Lung microvascular endothelial cell (primary cell): ENCODE measurements at regions not wholly inside any gene's neighbourhood (a gene's known extent, or its start where the extent isn't known, plus 50 kb on each side); places are given as distances from the start of the nearest gene placed in this dataset.
"Not testable (repeated sequence)": the region's sequence is repeated elsewhere in the genome, so short reads cannot be mapped to it uniquely, and the experiment has no call there.

Source experiments
- DNase-seq, 2 donors: peaks; one replicate each; pipeline versions ENCODE4 v3.0.0 to v3.0.0-alpha.2; 2010; ENCODE audit warnings: low read depth in 2 of 2

- DNase-seq, result no peak
Measured at GRCh38 chr1:185474440-185475149, 157.6 kb upstream of the IVNS1ABP start.

GRCh38 chr1:185473186-185473585 is 156.1 kb upstream of the IVNS1ABP start:
- DNase-seq, result no peak

- DNase-seq, result no peak
Measured at GRCh38 chr1:185468626-185469025, 151.6 kb upstream of the IVNS1ABP start.

GRCh38 chr1:185467122-185467521 is 150.1 kb upstream of the IVNS1ABP start:
- no peak for DNase-seq

GRCh38 chr1:185464777-185465176 is 147.7 kb upstream of the IVNS1ABP start:
- DNase-seq, result no peak

- no peak for DNase-seq
Measured at GRCh38 chr1:185463433-185463832, 146.4 kb upstream of the IVNS1ABP start.

GRCh38 chr1:185463011-185463410 is 146.0 kb upstream of the IVNS1ABP start:
- DNase-seq, result no peak

GRCh38 chr1:185460723-185461122 is 143.7 kb upstream of the IVNS1ABP start:
- not testable (repeated sequence) for DNase-seq

- DNase-seq, result no peak
Measured at GRCh38 chr1:185459141-185459540, 142.1 kb upstream of the IVNS1ABP start.

- DNase-seq, result no peak
Measured at GRCh38 chr1:185458670-185459069, 141.6 kb upstream of the IVNS1ABP start.

GRCh38 chr1:185453496-185454192 is 136.6 kb upstream of the IVNS1ABP start:
- peak; percentile 22 to 41 for DNase-seq

- no peak for DNase-seq
Measured at GRCh38 chr1:185450917-185451316, 133.9 kb upstream of the IVNS1ABP start.

- no peak for DNase-seq
Measured at GRCh38 chr1:185450060-185450788, 133.2 kb upstream of the IVNS1ABP start.

GRCh38 chr1:185449378-185450059 is 132.5 kb upstream of the IVNS1ABP start:
- DNase-seq, result no peak

GRCh38 chr1:185448591-185449186 is 131.6 kb upstream of the IVNS1ABP start:
- peak in 1 of 2 donors; percentile 19 for DNase-seq

GRCh38 chr1:185446131-185446530 is 129.1 kb upstream of the IVNS1ABP start:
- DNase-seq, result no peak

- no peak for DNase-seq
Measured at GRCh38 chr1:185445594-185445993, 128.6 kb upstream of the IVNS1ABP start.

- DNase-seq, result no peak
Measured at GRCh38 chr1:185444676-185445075, 127.6 kb upstream of the IVNS1ABP start.

GRCh38 chr1:185442050-185442449 is 125.0 kb upstream of the IVNS1ABP start:
- DNase-seq, result no peak

GRCh38 chr1:185441605-185442004 is 124.6 kb upstream of the IVNS1ABP start:
- peak; percentile 30 to 84 for DNase-seq

GRCh38 chr1:185440877-185441276 is 123.8 kb upstream of the IVNS1ABP start:
- DNase-seq, result peak; percentile 20 to 45
